ENCODE measurements at regions not wholly inside any gene's neighbourhood (a gene's known extent, or its start where the extent isn't known, plus 50 kb on each side); places are given as distances from the start of the nearest gene placed in this dataset.

- intact Hi-C loops (cut with micrococcal nuclease; ENCODE audit: unreplicated experiment) (no loop called here), in situ Hi-C loops (cut with HindIII; ENCODE audit: extremely low pct_ligation_motif_present, low pct_unique_long_range_greater_than_20kb) (no loop called here)
- FAIRE-seq (no peak), ATAC-seq (no peak), DNase-seq (ENCODE audit: low spot score) (no peak)
- no peak overlapping the region for H2AFZ ChIP-seq (ENCODE audit: low read length)
- H3K4me2 ChIP-seq (ENCODE audit: low read depth, low read length): no peak overlapping the region
- no peak overlapping the region for H3K27ac ChIP-seq (ENCODE audit: extremely low read length, insufficient read depth, low read length)
- CTCF ChIA-PET (ENCODE audit: low intra/inter-chr PET ratio, low total read pairs): no interaction called here
- no peak overlapping the region for H3K4me3 ChIP-seq (replicated peaks in 1 of 3; ENCODE audit: insufficient read depth in 1 of 3, low read depth in 2 of 3, low read length in 3 of 3)
- H3K27me3 ChIP-seq (ENCODE audit: control insufficient read depth in 1 of 2, insufficient read depth in 2 of 2, low read length in 2 of 2): no peaks in the 10 kb centered on the region
- POLR2A ChIA-PET: no interaction called here
- no peaks in the 10 kb centered on the region for H3K79me2 ChIP-seq (ENCODE audit: insufficient read depth, low read length)
- peaks cover 93% of the 10 kb centered on the region for H3K9me3 ChIP-seq (ENCODE audit: low read length)
- no peaks in the 10 kb centered on the region for H4K20me1 ChIP-seq (ENCODE audit: insufficient read depth, low read length)
- no peaks in the 10 kb centered on the region for H3K4me1 ChIP-seq (ENCODE audit: insufficient read depth, low read length)
- H3K9ac ChIP-seq (ENCODE audit: insufficient read depth, low read depth, low read length): no peak overlapping the region
- TF ChIP-seq ZNF235 (CRISPR knock-in tag; IDR thresholded peaks at IDR 0.05; ENCODE audit: borderline replicate concordance) (no peak), ZNF703 (CRISPR knock-in tag; IDR thresholded peaks at IDR 0.05; ENCODE audit: borderline replicate concordance) (no peak), CTCF (CRISPR knock-in tag; IDR thresholded peaks at IDR 0.05) (no peak), NONO (IDR thresholded peaks at IDR 0.05) (no peak), NONO (CRISPR knock-in tag; conservative IDR thresholded peaks at IDR 0.05) (no peak), ZBTB21 (CRISPR knock-in tag; IDR thresholded peaks at IDR 0.05) (no peak), SATB2 (CRISPR knock-in tag; IDR thresholded peaks at IDR 0.05) (no peak), SRF (IDR thresholded peaks at IDR 0.05; ENCODE audit: low read depth, low read length) (no peak)
- TF ChIP-seq, protein P1, sequence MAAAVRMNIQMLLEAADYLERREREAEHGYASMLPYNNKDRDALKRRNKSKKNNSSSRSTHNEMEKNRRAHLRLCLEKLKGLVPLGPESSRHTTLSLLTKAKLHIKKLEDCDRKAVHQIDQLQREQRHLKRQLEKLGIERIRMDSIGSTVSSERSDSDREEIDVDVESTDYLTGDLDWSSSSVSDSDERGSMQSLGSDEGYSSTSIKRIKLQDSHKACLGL (CRISPR knock-in tag; IDR thresholded peaks at IDR 0.05): no peak
- BruUV-seq (replicated peaks): no TSS peak
- H3K36me3 ChIP-seq (replicated peaks in 1 of 2; ENCODE audit: control insufficient read depth in 1 of 2, insufficient read depth in 2 of 2, low read length in 2 of 2): no peaks in the 10 kb centered on the region
Observed at GRCh38 chr17:69950701-69951418, 124.2 kb upstream of the KCNJ16 start.

Data from HepG2 (cell line).